ENCODE measurements at regions not wholly inside any gene's neighbourhood (a gene's known extent, or its start where the extent isn't known, plus 50 kb on each side); places are given as distances from the start of the nearest gene placed in this dataset.

DNA sequence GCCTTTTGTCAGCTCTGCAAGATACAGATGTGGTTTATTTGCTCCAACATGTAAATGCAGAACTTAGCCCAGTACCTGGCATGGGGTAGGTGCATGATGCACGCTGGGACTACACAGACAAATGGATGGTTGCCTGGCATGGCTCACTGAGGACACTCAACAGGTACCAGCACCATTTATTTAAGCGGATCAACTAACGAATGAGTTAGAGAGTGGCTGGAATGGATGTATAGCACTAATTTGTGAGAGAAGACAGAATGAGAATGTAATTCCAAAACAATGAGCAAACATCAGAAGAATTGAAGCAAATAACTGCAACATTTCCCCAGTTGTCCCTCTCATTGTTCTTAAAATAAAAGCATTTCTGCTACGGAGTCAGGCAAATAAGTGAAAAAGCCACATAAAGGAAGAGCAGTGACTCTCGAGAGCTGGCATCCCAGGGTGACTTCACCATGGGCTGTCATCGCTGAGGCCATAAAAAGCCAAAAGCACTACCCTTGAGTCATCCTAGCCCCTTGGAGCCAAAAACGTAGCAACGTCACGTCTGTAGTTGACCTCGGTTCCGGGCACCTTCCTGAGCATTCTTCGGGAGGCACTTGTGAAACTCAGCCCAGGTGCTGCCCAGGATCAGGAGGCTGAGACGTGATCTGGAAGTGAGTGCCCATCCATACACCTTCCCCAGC is 290.3 kb downstream of the NSG2 start:
- no peak for DNase-seq (ENCODE audit: low read depth in 3 of 3)

DNA sequence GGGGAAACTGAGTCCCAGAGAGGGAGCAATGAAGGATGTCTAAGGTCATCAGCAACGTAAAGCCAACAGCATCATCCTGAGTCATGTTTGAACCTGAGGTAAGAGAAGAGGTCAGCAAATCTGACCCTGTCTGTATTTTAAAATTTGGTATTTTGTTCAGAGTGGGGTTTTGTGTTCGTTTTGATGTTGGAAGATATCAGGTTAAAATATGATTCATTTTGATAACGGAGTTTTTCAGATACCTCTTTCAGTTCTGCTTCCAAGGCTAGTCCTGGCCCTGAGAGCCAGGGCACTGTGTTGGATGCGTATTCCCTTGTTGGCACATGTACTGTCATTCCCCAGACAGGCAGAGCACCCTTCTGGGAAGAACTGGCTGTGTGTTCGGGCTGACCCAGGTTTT is 291.0 kb downstream of the NSG2 start:
- no peak for DNase-seq (ENCODE audit: low read depth in 3 of 3)

DNA sequence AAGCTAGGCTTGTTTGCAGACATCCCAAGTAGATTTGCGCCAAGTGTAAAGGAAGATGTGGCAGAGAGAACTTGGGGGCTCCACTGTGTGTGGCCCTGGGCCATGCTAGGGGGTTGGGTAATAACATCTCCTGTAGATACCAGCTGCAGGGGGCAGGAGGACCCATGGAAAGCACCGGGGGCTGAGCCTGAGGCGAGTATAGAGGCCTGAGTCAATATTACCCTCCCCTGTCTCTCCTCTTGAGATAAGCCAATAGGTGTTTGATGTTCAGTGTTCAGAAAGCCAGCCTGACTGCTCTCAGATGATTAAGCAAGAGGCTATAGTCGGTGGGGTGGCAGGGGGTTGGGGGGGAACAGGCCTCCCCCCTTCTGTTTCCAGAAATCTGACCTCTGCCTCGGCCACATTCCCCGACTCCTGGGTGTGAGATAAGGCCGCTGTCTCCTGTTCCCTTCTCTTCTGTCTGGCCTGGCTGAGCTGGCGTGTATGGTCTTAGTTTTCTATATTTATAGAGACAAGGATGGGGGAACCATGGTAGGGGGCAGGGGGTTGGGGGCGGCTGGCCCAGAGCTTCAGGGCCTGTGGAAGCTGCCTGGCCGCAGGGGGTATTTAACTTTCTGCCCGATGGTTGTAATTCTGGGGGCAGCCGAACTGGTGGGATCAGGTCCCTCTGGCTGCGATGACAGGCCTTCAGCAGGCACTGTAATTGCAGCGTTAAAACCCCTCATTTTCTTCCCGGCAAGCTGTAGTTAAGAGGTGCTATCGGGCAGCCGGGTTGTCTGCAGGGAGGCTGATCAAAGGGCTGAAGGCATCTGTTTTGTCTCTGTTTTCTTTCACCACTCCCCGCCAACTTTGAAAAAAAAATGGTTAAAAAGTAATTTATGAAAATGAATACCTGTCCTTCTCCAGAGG is 292.0 kb downstream of the NSG2 start:
- DNase-seq (ENCODE audit: low read depth in 3 of 3) = no peak

DNA sequence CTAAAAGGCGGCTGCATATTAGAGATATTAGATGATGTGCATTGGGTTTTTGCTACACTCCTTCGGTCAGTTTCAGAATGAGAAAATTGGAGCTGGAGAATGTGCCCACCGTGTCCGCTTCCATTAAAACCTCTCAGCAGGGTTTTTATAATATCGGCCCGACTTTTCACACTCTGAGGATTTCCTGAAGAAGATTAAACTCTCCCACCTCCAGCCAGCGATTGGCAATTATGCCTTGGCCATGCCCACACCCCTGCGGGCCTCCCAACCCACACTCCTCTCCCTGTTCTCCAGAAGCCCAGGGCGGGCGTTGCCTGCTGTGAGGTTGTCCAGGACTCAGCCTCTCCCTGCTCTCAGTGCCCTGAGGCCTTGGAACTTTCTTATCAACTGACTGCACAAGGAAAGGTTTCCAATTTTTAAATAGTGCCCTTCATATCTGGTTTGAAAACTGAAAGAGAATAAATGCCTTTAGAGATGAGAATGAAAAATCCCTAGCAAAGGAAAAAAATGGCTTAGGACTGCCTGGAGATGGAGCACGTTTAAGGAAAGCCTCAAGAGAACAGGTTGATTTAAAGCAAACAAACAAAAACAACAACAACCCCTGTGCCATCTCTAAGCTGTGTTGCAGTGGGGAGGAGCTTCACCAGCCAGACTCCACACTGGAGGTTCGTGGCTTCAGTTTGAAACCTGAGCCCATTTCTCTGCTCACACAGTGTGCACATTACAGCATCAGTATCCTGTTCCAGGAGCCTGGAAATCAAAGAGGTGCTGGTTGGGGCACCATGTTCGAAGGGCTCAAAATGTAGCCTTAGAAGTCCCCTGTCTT is 292.9 kb downstream of the NSG2 start:
- DNase-seq (ENCODE audit: low read depth in 3 of 3) = no peak

GRCh38 chr5:174339130-174339529 is 293.6 kb downstream of the NSG2 start:
- DNase-seq (ENCODE audit: low read depth in 3 of 3) = no peak

- no peak for DNase-seq (ENCODE audit: low read depth in 3 of 3)
Observed at GRCh38 chr5:174340226-174340625, 294.7 kb downstream of the NSG2 start.

DNA sequence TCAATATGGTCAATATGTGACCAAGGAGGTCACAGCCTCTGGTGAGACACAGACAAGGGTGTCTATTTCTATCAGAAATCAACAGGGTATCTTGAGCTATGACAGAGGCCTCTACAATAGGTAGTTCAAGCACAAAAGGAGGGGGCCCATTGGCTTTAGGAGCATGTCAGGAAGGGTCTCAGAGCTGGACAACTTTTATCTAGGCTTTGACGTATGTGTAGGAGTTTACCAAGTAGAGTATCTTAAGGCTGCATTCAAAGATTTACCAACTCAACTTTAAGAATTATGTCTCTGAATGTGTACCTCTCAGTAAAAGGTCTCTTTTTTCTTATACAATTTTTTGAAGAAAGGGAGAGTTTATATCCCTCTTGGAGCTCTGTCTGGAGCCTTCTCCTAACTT is 297.2 kb downstream of the NSG2 start:
- no peak for DNase-seq (ENCODE audit: low read depth in 3 of 3)

GRCh38 chr5:174343826-174344225 is 298.3 kb downstream of the NSG2 start:
- no peak for DNase-seq (ENCODE audit: low read depth in 3 of 3)

GRCh38 chr5:174344335-174344734 is 298.8 kb downstream of the NSG2 start:
- DNase-seq (ENCODE audit: low read depth in 3 of 3) = no peak

DNA sequence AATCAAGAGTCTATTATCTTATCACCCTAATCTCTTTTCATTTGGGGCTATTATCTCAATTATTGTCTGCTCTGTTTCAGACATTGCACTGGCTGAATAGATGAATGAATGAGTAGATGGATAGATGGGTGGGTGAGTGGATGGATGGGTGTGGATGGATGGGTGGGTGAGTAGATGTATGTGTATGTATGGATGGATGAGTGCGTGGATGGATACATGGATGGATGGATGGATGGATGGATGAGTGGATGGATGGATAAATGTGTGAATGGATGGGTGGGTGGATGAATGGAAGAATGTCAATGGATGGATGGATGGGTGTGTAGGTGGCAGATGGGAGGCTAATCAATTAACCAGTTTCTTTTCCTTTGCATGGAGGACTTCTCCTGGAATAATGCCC is 301.7 kb downstream of the NSG2 start:
- DNase-seq (ENCODE audit: low read depth in 3 of 3) = no peak

DNA sequence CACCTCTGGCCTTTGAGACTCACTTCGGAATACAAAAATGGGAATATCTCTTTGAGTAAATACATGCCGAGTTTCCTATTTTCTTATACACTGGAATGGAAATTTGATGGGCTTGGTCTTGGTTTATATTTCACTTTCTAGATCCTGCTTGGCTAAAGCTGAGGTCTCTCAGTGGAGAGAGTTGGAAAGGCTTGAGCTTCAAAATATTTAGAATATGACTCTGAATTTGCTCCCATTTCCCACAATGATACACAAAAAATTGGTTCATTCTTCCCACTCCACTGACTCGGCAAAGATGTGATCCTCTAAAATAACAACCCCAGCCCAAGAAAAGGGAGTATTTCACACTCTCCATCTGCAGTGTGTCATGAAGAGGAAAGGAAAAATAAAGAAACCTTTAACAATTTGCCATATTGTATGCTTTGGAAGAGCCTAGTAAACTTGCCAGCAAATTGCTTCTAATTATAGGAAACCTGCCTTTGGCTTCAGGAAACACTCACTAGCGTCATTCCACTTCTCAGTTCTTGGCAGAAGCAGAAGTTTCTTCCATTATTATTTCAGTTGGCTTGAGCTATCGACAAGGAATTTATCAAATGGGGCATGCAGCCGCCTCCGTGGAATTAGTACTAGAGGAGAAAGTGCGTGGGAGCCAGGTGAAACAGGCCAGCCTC is 302.9 kb downstream of the NSG2 start:
- DNase-seq (ENCODE audit: low read depth in 3 of 3) = no peak

DNA sequence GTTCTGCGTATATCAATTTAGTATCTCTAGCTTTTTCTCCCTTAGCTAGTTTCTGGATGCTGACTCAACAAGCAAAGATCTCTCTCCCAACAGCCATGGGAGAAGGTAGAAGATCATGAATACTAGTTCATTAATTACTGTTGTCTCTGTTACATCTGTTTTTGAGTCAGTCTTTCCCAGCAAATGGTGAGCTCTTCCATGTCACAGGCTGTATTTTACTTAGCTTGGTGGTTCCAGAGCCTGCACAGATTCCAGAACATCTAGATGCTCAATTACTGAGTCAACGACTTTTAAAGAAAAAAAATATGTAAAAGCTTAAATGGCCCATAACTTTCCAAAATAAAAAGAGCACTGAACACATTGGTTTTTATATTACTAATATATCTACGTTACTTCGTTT is 307.2 kb downstream of the NSG2 start:
- DNase-seq (ENCODE audit: low read depth in 3 of 3) = no peak

- DNase-seq (ENCODE audit: low read depth in 3 of 3) = no peak
Observed at GRCh38 chr5:174354571-174354970, 309.1 kb downstream of the NSG2 start.

- DNase-seq (ENCODE audit: low read depth in 3 of 3) = no peak
Observed at GRCh38 chr5:174355208-174355612, 309.7 kb downstream of the NSG2 start.

- no peak for DNase-seq (ENCODE audit: low read depth in 3 of 3)
Observed at GRCh38 chr5:174355995-174356394, 310.5 kb downstream of the NSG2 start.

DNA sequence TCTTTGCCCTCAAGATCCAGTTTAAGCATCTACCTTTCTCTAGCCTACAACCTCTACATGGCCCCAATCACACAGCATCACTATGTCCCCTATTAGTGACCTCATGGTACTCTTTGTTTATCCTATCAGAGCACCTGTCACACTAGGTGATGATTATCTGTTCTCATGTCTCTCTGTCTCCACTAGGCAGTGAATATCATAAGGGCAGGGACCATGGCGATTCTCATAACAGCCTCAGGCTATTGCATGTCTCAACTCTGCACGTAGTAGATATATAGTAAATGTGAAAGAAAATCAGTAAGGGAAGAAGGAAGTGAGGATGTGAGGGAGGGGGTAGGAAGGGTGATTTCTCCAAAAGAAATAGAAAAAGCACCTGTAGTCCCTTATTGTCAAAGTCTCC is 311.0 kb downstream of the NSG2 start:
- DNase-seq (ENCODE audit: low read depth in 3 of 3) = no peak

DNA sequence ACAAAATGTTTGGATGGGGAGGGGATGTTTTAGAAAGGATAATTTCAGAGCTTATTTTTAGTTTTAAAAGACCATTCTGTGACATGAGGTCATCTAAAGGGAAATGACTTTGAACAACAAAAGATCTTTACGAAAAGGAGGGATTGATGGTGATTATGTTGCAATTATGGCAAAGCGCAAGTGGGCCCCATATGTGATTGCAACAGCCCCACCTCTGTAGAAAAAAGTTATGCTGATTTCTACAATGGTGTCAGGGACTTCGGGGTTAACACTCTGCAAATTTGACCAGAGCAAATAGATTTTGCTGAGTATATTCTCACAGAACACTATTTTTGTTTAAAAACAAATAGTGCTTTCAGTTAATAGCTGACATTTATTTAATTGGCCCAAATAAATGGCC is 312.8 kb downstream of the NSG2 start:
- no peak for DNase-seq (ENCODE audit: low read depth in 3 of 3)

DNA sequence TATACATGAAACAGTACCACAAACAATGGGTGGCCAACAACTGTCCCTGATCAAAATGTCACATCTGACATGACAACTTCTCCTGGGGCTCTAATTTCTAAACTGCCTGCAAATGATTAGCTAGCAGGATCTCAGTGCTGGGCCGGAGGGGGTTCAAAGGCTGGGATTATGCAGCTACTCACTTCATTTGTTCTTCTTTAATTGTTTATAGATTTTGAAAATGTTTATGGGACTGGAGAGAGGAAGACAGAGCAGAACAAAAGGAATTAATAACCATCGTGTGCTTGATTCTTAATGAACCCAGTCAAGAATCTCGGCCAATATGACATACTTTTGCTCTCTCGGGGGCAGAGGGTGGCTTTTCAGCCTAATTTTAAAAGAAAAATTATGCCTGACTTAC is 313.6 kb downstream of the NSG2 start:
- no peak for DNase-seq (ENCODE audit: low read depth in 3 of 3)

DNA sequence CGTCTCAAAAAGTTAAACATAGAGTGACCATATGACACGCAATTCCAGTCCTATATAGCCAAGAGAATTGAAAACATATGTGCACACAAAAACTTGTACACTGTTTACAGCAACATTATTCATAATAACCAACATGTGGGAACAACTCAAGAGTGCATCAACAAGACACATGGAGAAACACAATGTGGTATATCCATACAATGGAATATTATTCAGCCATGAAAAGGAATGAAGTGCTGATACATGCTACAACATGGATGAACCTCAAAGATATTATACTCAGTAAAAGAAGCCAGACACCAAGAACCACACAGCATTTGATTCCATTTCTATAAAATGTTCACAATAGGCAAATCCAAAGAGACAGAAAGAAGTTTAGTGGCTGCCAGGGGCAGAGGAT is 317.0 kb downstream of the NSG2 start:
- no peak for DNase-seq (ENCODE audit: low read depth in 3 of 3)

DNA sequence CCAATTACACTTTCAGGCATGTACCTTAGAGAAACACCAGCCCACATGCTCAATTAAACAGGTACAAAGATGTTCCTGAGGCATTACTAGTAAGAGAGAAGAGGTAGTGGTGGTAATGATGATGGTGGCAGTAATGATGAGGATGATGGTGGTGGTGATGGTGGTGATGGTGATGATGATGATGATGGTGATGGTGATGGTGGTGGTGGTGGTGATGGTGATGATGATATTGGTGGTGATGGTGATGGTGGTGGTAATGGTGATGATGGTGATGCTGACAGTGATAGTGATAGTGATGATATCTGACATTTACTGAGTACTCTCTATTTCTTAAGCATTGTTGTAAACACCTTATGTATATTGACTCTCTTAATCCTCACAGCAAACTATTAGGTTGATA is 318.4 kb downstream of the NSG2 start:
- DNase-seq (ENCODE audit: low read depth in 3 of 3) = no peak

DNA sequence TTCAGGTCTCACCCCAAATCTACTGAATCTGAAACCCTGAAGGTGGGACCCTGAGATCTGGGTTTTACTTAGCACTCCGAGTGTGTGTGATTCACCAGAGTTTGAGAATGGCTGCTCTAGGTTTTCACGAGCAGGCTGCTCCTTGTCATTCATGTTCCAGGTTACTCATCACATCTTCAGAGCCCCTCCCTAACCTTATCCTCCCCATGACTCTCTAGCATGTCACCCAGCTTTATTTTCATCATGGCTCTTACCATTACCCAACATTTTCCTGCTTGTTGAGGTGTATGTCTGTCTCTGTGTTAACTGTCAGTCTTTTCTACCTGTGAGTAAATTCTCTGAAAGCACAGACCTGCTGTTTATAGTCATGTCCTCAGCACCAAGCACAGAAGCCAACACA is 319.2 kb downstream of the NSG2 start:
- DNase-seq (ENCODE audit: low read depth in 3 of 3) = no peak

DNA sequence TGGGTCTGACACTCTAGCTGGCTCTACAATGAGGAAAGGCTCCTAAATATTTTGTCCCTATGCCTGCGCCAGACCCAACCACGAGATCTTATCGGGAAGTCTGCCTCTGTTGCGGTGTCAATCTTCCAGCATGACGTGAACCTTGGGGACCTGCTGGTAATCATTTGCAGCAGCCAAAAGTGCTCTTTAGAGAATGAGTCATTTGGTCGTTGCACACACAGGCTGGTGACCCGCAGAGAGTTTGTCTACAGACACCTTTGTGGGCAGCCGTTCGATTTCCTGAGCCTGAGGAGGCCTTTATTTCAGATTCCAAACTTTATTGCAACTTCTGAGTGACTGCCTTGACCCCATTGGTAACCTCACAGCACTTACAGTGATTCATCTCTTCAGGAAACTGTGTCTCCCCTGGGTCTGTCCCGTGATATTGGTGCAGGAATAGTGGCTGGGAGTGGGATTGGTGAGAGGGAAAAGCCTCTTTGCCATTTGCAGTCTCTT is 326.1 kb downstream of the NSG2 start:
- DNase-seq (ENCODE audit: low read depth in 3 of 3) = no peak
